ENCODE measurements at regions not wholly inside any gene's neighbourhood (a gene's known extent, or its start where the extent isn't known, plus 50 kb on each side); places are given as distances from the start of the nearest gene placed in this dataset.

GRCh38 chr10:31644931-31645633, 283.5 kb downstream of the ARHGAP12 start:
- no peak for TF ChIP-seq SIN3A (IDR thresholded peaks at IDR 0.05; ENCODE audit: borderline replicate concordance, insufficient read depth, low read length)

- TF ChIP-seq, protein P1, sequence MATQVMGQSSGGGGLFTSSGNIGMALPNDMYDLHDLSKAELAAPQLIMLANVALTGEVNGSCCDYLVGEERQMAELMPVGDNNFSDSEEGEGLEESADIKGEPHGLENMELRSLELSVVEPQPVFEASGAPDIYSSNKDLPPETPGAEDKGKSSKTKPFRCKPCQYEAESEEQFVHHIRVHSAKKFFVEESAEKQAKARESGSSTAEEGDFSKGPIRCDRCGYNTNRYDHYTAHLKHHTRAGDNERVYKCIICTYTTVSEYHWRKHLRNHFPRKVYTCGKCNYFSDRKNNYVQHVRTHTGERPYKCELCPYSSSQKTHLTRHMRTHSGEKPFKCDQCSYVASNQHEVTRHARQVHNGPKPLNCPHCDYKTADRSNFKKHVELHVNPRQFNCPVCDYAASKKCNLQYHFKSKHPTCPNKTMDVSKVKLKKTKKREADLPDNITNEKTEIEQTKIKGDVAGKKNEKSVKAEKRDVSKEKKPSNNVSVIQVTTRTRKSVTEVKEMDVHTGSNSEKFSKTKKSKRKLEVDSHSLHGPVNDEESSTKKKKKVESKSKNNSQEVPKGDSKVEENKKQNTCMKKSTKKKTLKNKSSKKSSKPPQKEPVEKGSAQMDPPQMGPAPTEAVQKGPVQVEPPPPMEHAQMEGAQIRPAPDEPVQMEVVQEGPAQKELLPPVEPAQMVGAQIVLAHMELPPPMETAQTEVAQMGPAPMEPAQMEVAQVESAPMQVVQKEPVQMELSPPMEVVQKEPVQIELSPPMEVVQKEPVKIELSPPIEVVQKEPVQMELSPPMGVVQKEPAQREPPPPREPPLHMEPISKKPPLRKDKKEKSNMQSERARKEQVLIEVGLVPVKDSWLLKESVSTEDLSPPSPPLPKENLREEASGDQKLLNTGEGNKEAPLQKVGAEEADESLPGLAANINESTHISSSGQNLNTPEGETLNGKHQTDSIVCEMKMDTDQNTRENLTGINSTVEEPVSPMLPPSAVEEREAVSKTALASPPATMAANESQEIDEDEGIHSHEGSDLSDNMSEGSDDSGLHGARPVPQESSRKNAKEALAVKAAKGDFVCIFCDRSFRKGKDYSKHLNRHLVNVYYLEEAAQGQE (IDR thresholded peaks at IDR 0.05; ENCODE audit: insufficient read depth in 1 of 2, low read depth in 2 of 2, low read length in 2 of 2): no peak
- TF ChIP-seq SIN3A (IDR thresholded peaks at IDR 0.05; ENCODE audit: borderline replicate concordance, insufficient read depth, low read length) (no peak), TAF1 (IDR thresholded peaks at IDR 0.05; ENCODE audit: borderline replicate concordance, insufficient read depth, low read length) (no peak), FOXP2 (optimal IDR thresholded peaks at IDR 0.05; ENCODE audit: borderline replicate concordance, extremely low read depth, extremely low read length, insufficient read depth) (no peak), POLR2AphosphoS5 (IDR thresholded peaks at IDR 0.05; ENCODE audit: low read depth, low read length) (no peak)
These were observed 286.4 kb downstream of the ARHGAP12 start for GRCh38 chr10:31642281-31642680.

GRCh38 chr10:31635415-31636065, 293.1 kb downstream of the ARHGAP12 start:
- TF ChIP-seq, protein P1 (IDR thresholded peaks at IDR 0.05; ENCODE audit: insufficient read depth in 1 of 2, low read depth in 2 of 2, low read length in 2 of 2): no peak
- TF ChIP-seq SIN3A (IDR thresholded peaks at IDR 0.05; ENCODE audit: borderline replicate concordance, insufficient read depth, low read length): no peak
- no peak for TF ChIP-seq FOXP2 (optimal IDR thresholded peaks at IDR 0.05; ENCODE audit: borderline replicate concordance, extremely low read depth, extremely low read length, insufficient read depth)
- no peak for TF ChIP-seq POLR2AphosphoS5 (IDR thresholded peaks at IDR 0.05; ENCODE audit: low read depth, low read length)
- TF ChIP-seq TAF1 (IDR thresholded peaks at IDR 0.05; ENCODE audit: borderline replicate concordance, insufficient read depth, low read length): no peak

GRCh38 chr10:31635009-31635408, 293.6 kb downstream of the ARHGAP12 start:
- no peak for TF ChIP-seq SIN3A (IDR thresholded peaks at IDR 0.05; ENCODE audit: borderline replicate concordance, insufficient read depth, low read length)
- TF ChIP-seq TAF1 (IDR thresholded peaks at IDR 0.05; ENCODE audit: borderline replicate concordance, insufficient read depth, low read length): no peak
- TF ChIP-seq, protein P1 (IDR thresholded peaks at IDR 0.05; ENCODE audit: insufficient read depth in 1 of 2, low read depth in 2 of 2, low read length in 2 of 2): no peak
- no peak for TF ChIP-seq POLR2AphosphoS5 (IDR thresholded peaks at IDR 0.05; ENCODE audit: low read depth, low read length)
- TF ChIP-seq FOXP2 (optimal IDR thresholded peaks at IDR 0.05; ENCODE audit: borderline replicate concordance, extremely low read depth, extremely low read length, insufficient read depth): no peak

- TF ChIP-seq SIN3A (IDR thresholded peaks at IDR 0.05; ENCODE audit: borderline replicate concordance, insufficient read depth, low read length) (no peak), FOXP2 (optimal IDR thresholded peaks at IDR 0.05; ENCODE audit: borderline replicate concordance, extremely low read depth, extremely low read length, insufficient read depth) (no peak), POLR2AphosphoS5 (IDR thresholded peaks at IDR 0.05; ENCODE audit: low read depth, low read length) (no peak), TAF1 (IDR thresholded peaks at IDR 0.05; ENCODE audit: borderline replicate concordance, insufficient read depth, low read length) (no peak)
- TF ChIP-seq, protein P1 (IDR thresholded peaks at IDR 0.05; ENCODE audit: insufficient read depth in 1 of 2, low read depth in 2 of 2, low read length in 2 of 2): no peak
These were observed 297.6 kb downstream of the ARHGAP12 start for GRCh38 chr10:31630861-31631567.

Data from PFSK-1 (cell line).